K562 (cell line): ENCODE measurements at regions not wholly inside any gene's neighbourhood (a gene's known extent, or its start where the extent isn't known, plus 50 kb on each side); places are given as distances from the start of the nearest gene placed in this dataset.

Source experiments
- ARID1B ChIP-seq: fragments of 450-650 bp; IDR thresholded peaks from 2 replicates; pipeline ENCODE4 v1.6.1; 2016; ENCODE audit warnings: antibody characterized with exemption, mild to moderate bottlenecking, inconsistent platforms
- BRD9 ChIP-seq: fragments of 450-650 bp; IDR thresholded peaks from 2 replicates; pipeline ENCODE4 v1.6.1; 2018; ENCODE audit warnings: low read depth; ENCODE audit not compliant: partially characterized antibody
- CBX3 ChIP-seq, 2 experiments: IDR thresholded peaks; 1 replicate in 1 of 2; 2 replicates in 1 of 2; pipeline ENCODE4 v1.6.1; 2012; ENCODE audit warnings: inconsistent platforms in 2 of 2, low read length in 2 of 2, borderline replicate concordance in 1 of 2, control low read depth in 1 of 2
- CBX5 ChIP-seq: IDR thresholded peaks from 2 replicates; pipeline ENCODE4 v1.6.1; 2014; ENCODE audit warnings: low read depth, borderline replicate concordance
- CREB1 ChIP-seq, 2 experiments: sonication (generic) in 1 of 2; formaldehyde crosslinking in 1 of 2; IDR thresholded peaks; 2 replicates each; pipeline versions ENCODE4 v1.6.1 to v1.8.0; 2012 to 2022; ENCODE audit warnings: inconsistent platforms in 1 of 2, mild to moderate bottlenecking in 1 of 2, missing genetic modification reagents in 1 of 2, moderate library complexity in 1 of 2
- DEAF1 ChIP-seq: fragments of 450-650 bp; formaldehyde crosslinking; IDR thresholded peaks from 2 replicates; pipeline ENCODE4 v1.4.0; 2020; ENCODE audit warnings: mild to moderate bottlenecking, moderate library complexity
- DPF2 ChIP-seq: fragments of 450-650 bp; IDR thresholded peaks from 2 replicates; pipeline ENCODE4 v1.6.1; 2016
- MAZ ChIP-seq, 2 experiments: fragments of 450-650 bp in 1 of 2; sonication (generic) in 1 of 2; formaldehyde crosslinking; IDR thresholded peaks in 1 of 2; conservative IDR thresholded peaks in 1 of 2; 2 replicates each; pipeline versions ENCODE4 v1.4.0 to v1.5.0; 2020; ENCODE audit warnings: mild to moderate bottlenecking in 1 of 2, missing genetic modification reagents in 1 of 2
- MITF ChIP-seq: IDR thresholded peaks from 2 replicates; pipeline ENCODE4 v1.6.1; 2014; ENCODE audit warnings: antibody characterized with exemption
- PPARD ChIP-seq: fragments of 250-450 bp; sonication (Bioruptor Pico); IDR thresholded peaks from 2 replicates; pipeline ENCODE4 v1.8.0; 2022; ENCODE audit warnings: inconsistent platforms, mild to moderate bottlenecking, moderate library complexity
- RAD21 ChIP-seq, 2 experiments: fragments of 250-450 bp in 1 of 2; fragments of 450-650 bp in 1 of 2; sonication (Bioruptor Pico) in 1 of 2; formaldehyde crosslinking in 1 of 2; IDR thresholded peaks in 1 of 2; conservative IDR thresholded peaks in 1 of 2; 2 replicates each; pipeline versions ENCODE4 v1.4.0 to v1.8.0; 2020 to 2022; ENCODE audit warnings: mild to moderate bottlenecking in 2 of 2, moderate library complexity in 1 of 2
- THAP7 ChIP-seq: fragments of 250-450 bp; sonication (Bioruptor Pico); IDR thresholded peaks from 2 replicates; pipeline ENCODE4 v1.5.0; 2021
- TRIM24 ChIP-seq, 2 experiments: fragments of 450-650 bp; IDR thresholded peaks; 2 replicates each; pipeline ENCODE4 v1.6.1; 2016
- ZEB2 ChIP-seq: fragments of 450-650 bp; IDR thresholded peaks from 2 replicates; pipeline ENCODE4 v1.6.1; 2016
- ZNF12 ChIP-seq: sonication (generic); formaldehyde crosslinking; IDR thresholded peaks from 2 replicates; pipeline ENCODE4 v1.4.0; 2020; ENCODE audit warnings: mild to moderate bottlenecking, missing genetic modification reagents
- ZNF384 ChIP-seq: IDR thresholded peaks from 2 replicates; pipeline ENCODE4 v1.6.1; 2012; ENCODE audit warnings: low read depth, low read length, improper control_type of control experiment
- ZNF395 ChIP-seq: fragments of 200-800 bp; sonication (Bioruptor generic); IDR thresholded peaks from 2 replicates; pipeline ENCODE4 v1.6.1; 2017; ENCODE audit warnings: missing genetic modification characterization, missing compliant biosample characterization
- ZNF398 ChIP-seq: fragments of 250-450 bp; sonication (Bioruptor Pico); IDR thresholded peaks from 2 replicates; pipeline ENCODE4 v1.8.0; 2021; ENCODE audit warnings: moderate library complexity, mild to moderate bottlenecking, inconsistent platforms
- ZNF561 ChIP-seq: fragments of 450-650 bp; formaldehyde crosslinking; conservative IDR thresholded peaks from 2 replicates; pipeline ENCODE4 v1.4.0; 2020; ENCODE audit warnings: mild to moderate bottlenecking, moderate library complexity
- ZNF696 ChIP-seq: fragments of 250-450 bp; sonication (Bioruptor Pico); conservative IDR thresholded peaks from 2 replicates; pipeline ENCODE4 v1.4.0; 2020; ENCODE audit warnings: mild to moderate bottlenecking, moderate library complexity
- ZNF699 ChIP-seq: fragments of 250-450 bp; sonication (Bioruptor Pico); IDR thresholded peaks from 2 replicates; pipeline ENCODE4 v1.8.0; 2021; ENCODE audit warnings: mild to moderate bottlenecking, moderate library complexity; ENCODE audit not compliant: insufficient replicate concordance

- TF ChIP-seq ZNF384 (0 out of 2 replicates have a peak, but pooled peaks have one; percentile 15), ZNF398 (CRISPR knock-in tag) (no peak), THAP7 (CRISPR knock-in tag) (no peak), ZNF12 (CRISPR knock-in tag) (no peak), ARID1B (peak; percentile 43; the same call in 1 of the 2 replicates), MAZ (CRISPR knock-in tag; conservative IDR thresholded peaks at IDR 0.05 in 1 of 2, IDR thresholded peaks at IDR 0.05 in 1 of 2) (0 out of 4 replicates have a peak, but pooled peaks of 1 of the 2 experiments have one; percentile 4), CBX5 (peak; percentile 77; the same call in 1 of the 2 replicates), TRIM24 (IDR thresholded peaks at IDR 0.05) (peak; percentile 82 to 89), DEAF1 (CRISPR knock-in tag) (peak; percentile 64), ZNF696 (CRISPR knock-in tag) (no peak), ZNF561 (CRISPR knock-in tag) (no peak), ZNF699 (CRISPR knock-in tag) (no peak), MITF (no peak), CREB1 (IDR thresholded peaks at IDR 0.05) (no peak), CREB1 (CRISPR knock-in tag; IDR thresholded peaks at IDR 0.05) (no peak), PPARD (CRISPR knock-in tag) (no peak), CBX3 (IDR thresholded peaks at IDR 0.05; ENCODE audit: borderline replicate concordance in 1 of 2, low read length in 2 of 2) (peak in 1 of 2 experiments; percentile 98; a peak in 2 of 3 replicates), ZNF395 (CRISPR knock-in tag) (no peak), DPF2 (peak; percentile 52; the same call in 1 of the 2 replicates), ZEB2 (0 out of 2 replicates have a peak, but pooled peaks have one; percentile 23), BRD9 (peak; percentile 40), RAD21 (CRISPR knock-in tag; conservative IDR thresholded peaks at IDR 0.05 in 1 of 2, IDR thresholded peaks at IDR 0.05 in 1 of 2) (peak; percentile 77 to 93)
Measured at GRCh38 chr6:15893556-15894253, 230.9 kb upstream of the DTNBP1 start (continued).
